Loucy (cell line): ENCODE measurements at regions not wholly inside any gene's neighbourhood (a gene's known extent, or its start where the extent isn't known, plus 50 kb on each side); places are given as distances from the start of the nearest gene placed in this dataset.

ENCODE experiments used
- EZH2phosphoT487 ChIP-seq: fragments of 200-600 bp; IDR thresholded peaks from 2 replicates; pipeline ENCODE4 v1.6.1; 2018; ENCODE audit warnings: antibody characterized with exemption, mild to moderate bottlenecking, moderate library complexity, borderline replicate concordance
- TF ChIP-seq, protein P1 (sequence below): fragments of 200-600 bp; sonication (generic); conservative IDR thresholded peaks from 2 replicates; pipeline ENCODE4 v1.5.1; 2014; ENCODE audit warnings: mild to moderate bottlenecking, antibody characterized with exemption, low read length

DNA sequence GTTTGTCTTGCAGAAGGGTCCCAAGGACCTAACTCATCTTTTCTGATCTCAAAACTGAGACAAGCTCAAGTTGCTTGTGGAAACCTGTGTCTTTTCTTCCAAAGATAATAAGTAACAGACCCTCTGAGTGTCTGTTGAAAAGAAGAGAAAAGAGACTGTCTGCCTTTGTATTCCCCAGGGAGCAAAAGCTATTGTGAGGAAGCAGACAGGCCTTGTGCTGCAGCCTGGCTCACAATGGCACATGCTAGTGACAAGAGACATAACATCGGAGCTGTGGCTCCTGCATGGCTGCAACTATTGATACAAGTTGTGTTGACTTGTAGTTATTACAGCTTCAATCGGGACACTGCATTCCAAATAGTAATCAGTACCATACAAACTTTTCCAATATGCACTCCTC is 202.9 kb downstream of the DKK1 start:
- TF ChIP-seq, protein P1, sequence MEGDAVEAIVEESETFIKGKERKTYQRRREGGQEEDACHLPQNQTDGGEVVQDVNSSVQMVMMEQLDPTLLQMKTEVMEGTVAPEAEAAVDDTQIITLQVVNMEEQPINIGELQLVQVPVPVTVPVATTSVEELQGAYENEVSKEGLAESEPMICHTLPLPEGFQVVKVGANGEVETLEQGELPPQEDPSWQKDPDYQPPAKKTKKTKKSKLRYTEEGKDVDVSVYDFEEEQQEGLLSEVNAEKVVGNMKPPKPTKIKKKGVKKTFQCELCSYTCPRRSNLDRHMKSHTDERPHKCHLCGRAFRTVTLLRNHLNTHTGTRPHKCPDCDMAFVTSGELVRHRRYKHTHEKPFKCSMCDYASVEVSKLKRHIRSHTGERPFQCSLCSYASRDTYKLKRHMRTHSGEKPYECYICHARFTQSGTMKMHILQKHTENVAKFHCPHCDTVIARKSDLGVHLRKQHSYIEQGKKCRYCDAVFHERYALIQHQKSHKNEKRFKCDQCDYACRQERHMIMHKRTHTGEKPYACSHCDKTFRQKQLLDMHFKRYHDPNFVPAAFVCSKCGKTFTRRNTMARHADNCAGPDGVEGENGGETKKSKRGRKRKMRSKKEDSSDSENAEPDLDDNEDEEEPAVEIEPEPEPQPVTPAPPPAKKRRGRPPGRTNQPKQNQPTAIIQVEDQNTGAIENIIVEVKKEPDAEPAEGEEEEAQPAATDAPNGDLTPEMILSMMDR: no peak
- no peak for TF ChIP-seq EZH2phosphoT487
